Astrocyte (in vitro differentiated cells and primary cell): ENCODE measurements at regions not wholly inside any gene's neighbourhood (a gene's known extent, or its start where the extent isn't known, plus 50 kb on each side); places are given as distances from the start of the nearest gene placed in this dataset.

ENCODE experiments used
- DNase-seq: peaks from one replicate; pipeline ENCODE4 v3.0.0-alpha.2; 2010; ENCODE audit warnings: low read depth
- FAIRE-seq: peaks from 2 replicates; lab custom pipeline; 2011; peaks lifted over from hg19 to GRCh38; lab: Jason Lieb, UNC
- H2AFZ ChIP-seq: 2 replicates; pipeline ENCODE4 v1.6.0; 2012; ENCODE audit warnings: low read depth, low read length, inconsistent platforms
- H3K27ac ChIP-seq: 2 replicates; pipeline ENCODE4 v1.5.1; 2011; ENCODE audit warnings: low read depth, low read length, inconsistent platforms
- H3K27me3 ChIP-seq: 2 replicates; pipeline ENCODE4 v1.6.0; 2011; ENCODE audit warnings: low read length, inconsistent platforms; ENCODE audit not compliant: insufficient read depth
- H3K36me3 ChIP-seq: 2 replicates; pipeline ENCODE4 v1.5.1; 2011; ENCODE audit warnings: low read length, inconsistent platforms; ENCODE audit not compliant: insufficient read depth
- H3K4me1 ChIP-seq: 2 replicates; pipeline ENCODE4 v1.5.1; 2011; ENCODE audit warnings: low read length, inconsistent platforms; ENCODE audit not compliant: insufficient read depth
- H3K4me2 ChIP-seq: 2 replicates; pipeline ENCODE4 v1.6.0; 2012; ENCODE audit warnings: low read length, inconsistent platforms
- H3K4me3 ChIP-seq: 2 replicates; pipeline ENCODE4 v1.5.1; 2011; ENCODE audit warnings: low read depth, mild to moderate bottlenecking, low read length, inconsistent platforms; ENCODE audit not compliant: insufficient read depth
- H3K79me2 ChIP-seq: 2 replicates; pipeline ENCODE4 v1.6.0; 2012; ENCODE audit warnings: mild to moderate bottlenecking, low read length, inconsistent platforms; ENCODE audit not compliant: insufficient read depth
- H3K9ac ChIP-seq: 2 replicates; pipeline ENCODE4 v1.6.0; 2012; ENCODE audit warnings: mild to moderate bottlenecking, low read length, inconsistent platforms
- H3K9me3 ChIP-seq: 2 replicates; pipeline ENCODE4 v1.5.1; 2012; ENCODE audit warnings: low read depth, mild to moderate bottlenecking, low read length, inconsistent platforms; ENCODE audit not compliant: insufficient read depth
- H4K20me1 ChIP-seq: 2 replicates; pipeline ENCODE4 v1.6.0; 2012; ENCODE audit warnings: low read length, inconsistent platforms; ENCODE audit not compliant: insufficient read depth
- H3K27ac Mint-ChIP-seq: one replicate; pipeline ENCODE4 v1.8.0; 2021; ENCODE audit warnings: mild to moderate bottlenecking, mixed read lengths; ENCODE audit not compliant: unreplicated experiment
- H3K27me3 Mint-ChIP-seq: one replicate; pipeline ENCODE4 v1.8.0; 2021; ENCODE audit warnings: low read depth, mixed read lengths; ENCODE audit not compliant: unreplicated experiment
- H3K36me3 Mint-ChIP-seq: one replicate; pipeline ENCODE4 v1.8.0; 2021; ENCODE audit warnings: low read depth, mixed read lengths; ENCODE audit not compliant: unreplicated experiment
- H3K4me1 Mint-ChIP-seq: one replicate; pipeline ENCODE4 v1.8.0; 2021; ENCODE audit warnings: low read depth, mixed read lengths; ENCODE audit not compliant: unreplicated experiment
- H3K4me3 Mint-ChIP-seq: one replicate; pipeline ENCODE4 v1.8.0; 2021; ENCODE audit warnings: mild to moderate bottlenecking, moderate library complexity, mixed read lengths; ENCODE audit not compliant: unreplicated experiment
- H3K9me3 Mint-ChIP-seq: one replicate; pipeline ENCODE4 v1.8.0; 2021; ENCODE audit warnings: mild to moderate bottlenecking, mixed read lengths; ENCODE audit not compliant: unreplicated experiment
- EZH2 ChIP-seq: IDR thresholded peaks from 2 replicates; pipeline ENCODE4 v1.6.1; 2012; ENCODE audit warnings: mild to moderate bottlenecking, low read length, inconsistent platforms; ENCODE audit not compliant: insufficient read depth
- TF ChIP-seq, protein P1 (sequence below): IDR thresholded peaks from 2 replicates; pipeline ENCODE4 v1.5.1; 2011; ENCODE audit warnings: low read depth, mild to moderate bottlenecking, inconsistent platforms, low read length, moderate library complexity; ENCODE audit not compliant: insufficient read depth

DNA sequence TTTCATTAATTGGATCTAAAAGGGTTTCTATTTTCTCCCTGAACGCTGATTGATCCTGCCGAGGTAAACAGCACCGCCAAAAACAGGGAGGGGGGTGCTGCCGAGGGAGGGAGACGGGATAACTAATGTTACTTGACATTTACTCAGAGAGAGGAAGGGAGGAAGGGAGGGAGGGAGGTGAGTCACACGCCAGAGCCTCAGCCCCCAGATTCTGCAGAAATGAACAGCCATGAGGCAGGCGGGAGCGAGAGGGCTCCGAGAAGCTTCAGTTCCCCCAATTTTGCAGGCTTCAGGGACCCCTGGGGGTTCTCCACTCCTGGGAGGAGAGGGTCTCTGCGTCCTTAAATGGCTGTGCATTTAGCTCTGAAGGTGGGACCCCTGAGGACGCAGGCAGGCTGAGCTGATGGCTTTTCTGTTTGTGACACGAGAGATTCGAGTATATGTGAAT is 59.1 kb upstream of the IER5L start:
- H3K4me1 ChIP-seq, result peaks cover 9% of the 10 kb centered on the region
- TF ChIP-seq, protein P1, sequence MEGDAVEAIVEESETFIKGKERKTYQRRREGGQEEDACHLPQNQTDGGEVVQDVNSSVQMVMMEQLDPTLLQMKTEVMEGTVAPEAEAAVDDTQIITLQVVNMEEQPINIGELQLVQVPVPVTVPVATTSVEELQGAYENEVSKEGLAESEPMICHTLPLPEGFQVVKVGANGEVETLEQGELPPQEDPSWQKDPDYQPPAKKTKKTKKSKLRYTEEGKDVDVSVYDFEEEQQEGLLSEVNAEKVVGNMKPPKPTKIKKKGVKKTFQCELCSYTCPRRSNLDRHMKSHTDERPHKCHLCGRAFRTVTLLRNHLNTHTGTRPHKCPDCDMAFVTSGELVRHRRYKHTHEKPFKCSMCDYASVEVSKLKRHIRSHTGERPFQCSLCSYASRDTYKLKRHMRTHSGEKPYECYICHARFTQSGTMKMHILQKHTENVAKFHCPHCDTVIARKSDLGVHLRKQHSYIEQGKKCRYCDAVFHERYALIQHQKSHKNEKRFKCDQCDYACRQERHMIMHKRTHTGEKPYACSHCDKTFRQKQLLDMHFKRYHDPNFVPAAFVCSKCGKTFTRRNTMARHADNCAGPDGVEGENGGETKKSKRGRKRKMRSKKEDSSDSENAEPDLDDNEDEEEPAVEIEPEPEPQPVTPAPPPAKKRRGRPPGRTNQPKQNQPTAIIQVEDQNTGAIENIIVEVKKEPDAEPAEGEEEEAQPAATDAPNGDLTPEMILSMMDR, result no peak
- TF ChIP-seq EZH2, result no peak
- H3K27ac Mint-ChIP-seq, result peak overlapping the region; percentile 87
- no peaks in the 10 kb centered on the region for H3K27me3 ChIP-seq
- peak overlapping the region; percentile 37 for H3K4me3 ChIP-seq
- H4K20me1 ChIP-seq, result no peaks in the 10 kb centered on the region
- H3K9ac ChIP-seq, result peak overlapping the region; percentile 47
- no peaks in the 10 kb centered on the region for H3K36me3 ChIP-seq
- H3K27ac ChIP-seq, result no peak overlapping the region
- H2AFZ ChIP-seq, result peak overlapping the region; percentile 91
- H3K27me3 Mint-ChIP-seq, result peaks cover 14% of the 10 kb centered on the region
- peaks cover 12% of the 10 kb centered on the region for H3K9me3 Mint-ChIP-seq
- H3K4me2 ChIP-seq, result peak overlapping the region; percentile 91
- peaks cover 4% of the 10 kb centered on the region for H3K36me3 Mint-ChIP-seq
- FAIRE-seq (no peak), DNase-seq (peak; percentile 56)
- H3K79me2 ChIP-seq, result no peaks in the 10 kb centered on the region
- H3K4me1 Mint-ChIP-seq, result peaks cover 6% of the 10 kb centered on the region
- H3K4me3 Mint-ChIP-seq, result no peak overlapping the region
- peaks cover 9% of the 10 kb centered on the region for H3K9me3 ChIP-seq

DNA sequence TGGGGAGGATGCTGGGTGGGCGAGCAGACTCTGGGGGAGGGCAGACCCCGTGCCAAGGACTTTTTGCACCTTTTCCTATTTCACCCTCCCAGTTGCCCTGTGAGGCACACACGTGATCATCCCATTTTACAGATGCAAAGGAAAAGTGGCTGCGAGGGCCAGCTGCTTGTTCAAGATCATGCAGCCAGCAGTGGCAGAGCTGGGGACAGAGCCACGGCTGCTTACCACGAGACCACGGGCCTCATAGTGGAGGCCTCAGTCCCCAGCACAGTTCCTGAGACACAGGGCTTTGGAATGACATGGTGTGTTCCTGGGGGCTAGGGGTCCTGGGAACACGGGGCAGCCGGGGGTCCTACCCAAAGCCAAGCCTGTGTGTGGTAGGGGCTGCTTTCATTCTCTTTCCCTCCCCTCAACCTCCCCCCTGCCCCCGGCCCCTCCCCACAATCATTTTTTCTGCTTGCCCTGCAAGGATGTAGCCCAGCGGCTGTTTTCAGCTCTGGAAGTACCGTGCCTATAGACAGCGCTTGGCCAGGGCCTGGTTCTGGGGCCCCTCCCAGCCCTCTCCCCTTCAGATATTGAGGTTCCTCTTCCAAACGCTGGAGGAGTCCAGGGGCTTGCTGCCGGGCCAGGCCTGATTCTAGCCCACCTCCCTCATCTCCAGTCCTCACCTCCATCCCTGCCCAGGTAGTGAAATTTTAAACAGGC is 58.5 kb upstream of the IER5L start:
- no peak for DNase-seq
- no peaks in the 10 kb centered on the region for H3K36me3 ChIP-seq
- H3K27ac ChIP-seq, result no peak overlapping the region
- peak overlapping the region; percentile 87 for H3K27ac Mint-ChIP-seq
- H3K9ac ChIP-seq, result peak overlapping the region; percentile 47
- H3K4me2 ChIP-seq, result peak overlapping the region; percentile 91
- no peak for TF ChIP-seq EZH2
- TF ChIP-seq, protein P1, result no peak
- no peaks in the 10 kb centered on the region for H3K79me2 ChIP-seq
- no peaks in the 10 kb centered on the region for H4K20me1 ChIP-seq
- H3K9me3 Mint-ChIP-seq, result peaks cover 12% of the 10 kb centered on the region
- H3K4me1 ChIP-seq, result peaks cover 9% of the 10 kb centered on the region
- FAIRE-seq, result no peak
- peaks cover 9% of the 10 kb centered on the region for H3K9me3 ChIP-seq
- H3K36me3 Mint-ChIP-seq, result peaks cover 4% of the 10 kb centered on the region
- no peak overlapping the region for H2AFZ ChIP-seq
- peak overlapping the region; percentile 37 for H3K4me3 ChIP-seq
- peaks cover 6% of the 10 kb centered on the region for H3K4me1 Mint-ChIP-seq
- no peak overlapping the region for H3K4me3 Mint-ChIP-seq
- H3K27me3 ChIP-seq, result no peaks in the 10 kb centered on the region
- H3K27me3 Mint-ChIP-seq, result peaks cover 10% of the 10 kb centered on the region

DNA sequence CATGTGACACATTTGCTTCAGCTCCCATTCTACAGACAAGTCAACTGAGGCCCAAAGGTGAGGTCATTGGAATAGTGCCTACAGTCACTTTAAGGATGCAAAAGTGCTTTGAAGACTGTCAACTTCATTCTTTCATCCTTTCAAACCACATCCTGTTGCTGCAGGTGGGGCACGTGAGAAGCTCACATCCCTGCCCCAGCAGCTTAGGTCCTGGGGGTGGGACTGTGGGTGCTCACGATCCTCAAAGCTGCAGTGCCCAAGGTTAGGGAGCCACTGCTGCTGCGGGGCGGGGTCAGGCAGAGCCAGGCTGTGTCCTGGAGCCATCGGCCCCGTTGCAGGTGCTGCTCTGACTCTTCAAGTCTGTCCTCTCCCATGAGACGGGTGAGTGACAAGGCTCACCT is 57.9 kb upstream of the IER5L start:
- H3K27ac ChIP-seq, result no peak overlapping the region
- no peak overlapping the region for H3K4me2 ChIP-seq
- peaks cover 6% of the 10 kb centered on the region for H3K4me1 Mint-ChIP-seq
- no peaks in the 10 kb centered on the region for H4K20me1 ChIP-seq
- H3K36me3 Mint-ChIP-seq, result peaks cover 4% of the 10 kb centered on the region
- H3K4me3 Mint-ChIP-seq, result no peak overlapping the region
- peaks cover 9% of the 10 kb centered on the region for H3K4me1 ChIP-seq
- H3K27ac Mint-ChIP-seq, result no peak overlapping the region
- TF ChIP-seq EZH2, result no peak
- TF ChIP-seq, protein P1, result no peak
- no peaks in the 10 kb centered on the region for H3K79me2 ChIP-seq
- H2AFZ ChIP-seq, result no peak overlapping the region
- H3K4me3 ChIP-seq, result no peak overlapping the region
- H3K9me3 Mint-ChIP-seq, result peaks cover 12% of the 10 kb centered on the region
- H3K9ac ChIP-seq, result no peak overlapping the region
- DNase-seq (no peak), FAIRE-seq (no peak)
- no peaks in the 10 kb centered on the region for H3K36me3 ChIP-seq
- peaks cover 9% of the 10 kb centered on the region for H3K9me3 ChIP-seq
- peaks cover 10% of the 10 kb centered on the region for H3K27me3 Mint-ChIP-seq
- H3K27me3 ChIP-seq, result no peaks in the 10 kb centered on the region
